ENCODE measurements at regions not wholly inside any gene's neighbourhood (a gene's known extent, or its start where the extent isn't known, plus 50 kb on each side); places are given as distances from the start of the nearest gene placed in this dataset.

DNA sequence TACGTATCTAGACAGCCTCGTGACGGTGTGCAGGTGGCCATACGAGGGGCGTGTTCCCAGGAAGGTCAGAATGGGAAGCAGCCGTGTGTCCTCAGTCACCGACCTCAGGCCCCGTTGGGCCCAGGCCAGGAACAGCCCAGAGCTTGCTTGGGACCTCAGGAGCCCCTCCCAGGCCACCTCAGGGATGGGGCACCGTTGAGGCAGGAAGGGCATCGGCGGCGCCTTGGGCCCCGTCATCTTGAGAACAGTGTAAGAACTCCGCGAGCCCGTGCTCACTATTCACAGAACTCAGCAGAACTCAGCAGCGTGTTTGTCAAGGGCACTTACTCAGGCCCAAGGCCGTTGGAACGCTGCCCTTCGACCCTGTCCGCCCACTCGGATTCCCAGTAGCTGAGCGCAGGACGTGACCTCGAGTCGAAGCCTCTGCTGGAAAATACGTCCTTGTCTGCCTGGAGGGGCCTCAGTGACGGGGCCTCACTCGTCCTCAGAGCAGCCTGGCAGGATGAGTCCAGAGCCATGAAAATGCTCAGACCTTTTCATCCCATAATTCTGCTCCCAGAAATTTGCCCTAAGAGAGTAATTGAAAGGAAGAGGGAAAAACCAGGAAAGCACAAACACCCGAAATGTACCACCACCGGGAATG lies 1134.8 kb downstream of the BRD1 start (continued):
- TF ChIP-seq, protein P1, sequence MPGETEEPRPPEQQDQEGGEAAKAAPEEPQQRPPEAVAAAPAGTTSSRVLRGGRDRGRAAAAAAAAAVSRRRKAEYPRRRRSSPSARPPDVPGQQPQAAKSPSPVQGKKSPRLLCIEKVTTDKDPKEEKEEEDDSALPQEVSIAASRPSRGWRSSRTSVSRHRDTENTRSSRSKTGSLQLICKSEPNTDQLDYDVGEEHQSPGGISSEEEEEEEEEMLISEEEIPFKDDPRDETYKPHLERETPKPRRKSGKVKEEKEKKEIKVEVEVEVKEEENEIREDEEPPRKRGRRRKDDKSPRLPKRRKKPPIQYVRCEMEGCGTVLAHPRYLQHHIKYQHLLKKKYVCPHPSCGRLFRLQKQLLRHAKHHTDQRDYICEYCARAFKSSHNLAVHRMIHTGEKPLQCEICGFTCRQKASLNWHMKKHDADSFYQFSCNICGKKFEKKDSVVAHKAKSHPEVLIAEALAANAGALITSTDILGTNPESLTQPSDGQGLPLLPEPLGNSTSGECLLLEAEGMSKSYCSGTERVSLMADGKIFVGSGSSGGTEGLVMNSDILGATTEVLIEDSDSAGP (CRISPR knock-in tag; IDR thresholded peaks at IDR 0.05; ENCODE audit: borderline replicate concordance), result peak; percentile 86
- TF ChIP-seq, protein P2, sequence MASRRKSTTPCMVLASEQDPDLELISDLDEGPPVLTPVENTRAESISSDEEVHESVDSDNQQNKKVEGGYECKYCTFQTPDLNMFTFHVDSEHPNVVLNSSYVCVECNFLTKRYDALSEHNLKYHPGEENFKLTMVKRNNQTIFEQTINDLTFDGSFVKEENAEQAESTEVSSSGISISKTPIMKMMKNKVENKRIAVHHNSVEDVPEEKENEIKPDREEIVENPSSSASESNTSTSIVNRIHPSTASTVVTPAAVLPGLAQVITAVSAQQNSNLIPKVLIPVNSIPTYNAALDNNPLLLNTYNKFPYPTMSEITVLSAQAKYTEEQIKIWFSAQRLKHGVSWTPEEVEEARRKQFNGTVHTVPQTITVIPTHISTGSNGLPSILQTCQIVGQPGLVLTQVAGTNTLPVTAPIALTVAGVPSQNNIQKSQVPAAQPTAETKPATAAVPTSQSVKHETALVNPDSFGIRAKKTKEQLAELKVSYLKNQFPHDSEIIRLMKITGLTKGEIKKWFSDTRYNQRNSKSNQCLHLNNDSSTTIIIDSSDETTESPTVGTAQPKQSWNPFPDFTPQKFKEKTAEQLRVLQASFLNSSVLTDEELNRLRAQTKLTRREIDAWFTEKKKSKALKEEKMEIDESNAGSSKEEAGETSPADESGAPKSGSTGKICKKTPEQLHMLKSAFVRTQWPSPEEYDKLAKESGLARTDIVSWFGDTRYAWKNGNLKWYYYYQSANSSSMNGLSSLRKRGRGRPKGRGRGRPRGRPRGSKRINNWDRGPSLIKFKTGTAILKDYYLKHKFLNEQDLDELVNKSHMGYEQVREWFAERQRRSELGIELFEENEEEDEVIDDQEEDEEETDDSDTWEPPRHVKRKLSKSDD (CRISPR knock-in tag; IDR thresholded peaks at IDR 0.05; ENCODE audit: low read depth), result peak; percentile 77
- no peak for TF ChIP-seq DNMT3B (CRISPR knock-in tag; conservative IDR thresholded peaks at IDR 0.05)
- TF ChIP-seq MEIS1 (CRISPR knock-in tag; IDR thresholded peaks at IDR 0.05; ENCODE audit: borderline replicate concordance), result peak; percentile 87; the same call in 1 of the 2 replicates
- TF ChIP-seq FOXO1 (CRISPR knock-in tag; IDR thresholded peaks at IDR 0.05), result peak; percentile 83
- no peak for TF ChIP-seq MAZ (IDR thresholded peaks at IDR 0.05; ENCODE audit: borderline replicate concordance, low read depth, low read length)
- no peak; the same call in 1 of the 2 replicates for TF ChIP-seq MAZ (CRISPR knock-in tag; IDR thresholded peaks at IDR 0.05; ENCODE audit: low read depth)
- TF ChIP-seq, protein P3, sequence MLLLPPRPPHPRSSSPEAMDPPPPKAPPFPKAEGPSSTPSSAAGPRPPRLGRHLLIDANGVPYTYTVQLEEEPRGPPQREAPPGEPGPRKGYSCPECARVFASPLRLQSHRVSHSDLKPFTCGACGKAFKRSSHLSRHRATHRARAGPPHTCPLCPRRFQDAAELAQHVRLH (CRISPR knock-in tag; IDR thresholded peaks at IDR 0.05; ENCODE audit: borderline replicate concordance, low read depth), result 0 out of 2 replicates have a peak, but pooled peaks have one; percentile 46
- TF ChIP-seq ADNP (CRISPR knock-in tag; IDR thresholded peaks at IDR 0.05), result no peak
- TF ChIP-seq CBX2 (IDR thresholded peaks at IDR 0.05; ENCODE audit: low read depth, low read length), result no peak
- TF ChIP-seq CBX2 (CRISPR knock-in tag; IDR thresholded peaks at IDR 0.05; ENCODE audit: low read depth), result no peak
- peak; percentile 78; the same call in 1 of the 2 replicates for TF ChIP-seq ZNF446 (CRISPR knock-in tag; IDR thresholded peaks at IDR 0.05)
- 0 out of 2 replicates have a peak, but pooled peaks have one; percentile 64 for TF ChIP-seq ZNF232 (CRISPR knock-in tag; IDR thresholded peaks at IDR 0.05; ENCODE audit: borderline replicate concordance)
- TF ChIP-seq ZNF253 (CRISPR knock-in tag; IDR thresholded peaks at IDR 0.05; ENCODE audit: borderline replicate concordance), result no peak
- peak; percentile 33; the same call in 1 of the 2 replicates for TF ChIP-seq RORA (CRISPR knock-in tag; IDR thresholded peaks at IDR 0.05)
- TF ChIP-seq, protein P4, sequence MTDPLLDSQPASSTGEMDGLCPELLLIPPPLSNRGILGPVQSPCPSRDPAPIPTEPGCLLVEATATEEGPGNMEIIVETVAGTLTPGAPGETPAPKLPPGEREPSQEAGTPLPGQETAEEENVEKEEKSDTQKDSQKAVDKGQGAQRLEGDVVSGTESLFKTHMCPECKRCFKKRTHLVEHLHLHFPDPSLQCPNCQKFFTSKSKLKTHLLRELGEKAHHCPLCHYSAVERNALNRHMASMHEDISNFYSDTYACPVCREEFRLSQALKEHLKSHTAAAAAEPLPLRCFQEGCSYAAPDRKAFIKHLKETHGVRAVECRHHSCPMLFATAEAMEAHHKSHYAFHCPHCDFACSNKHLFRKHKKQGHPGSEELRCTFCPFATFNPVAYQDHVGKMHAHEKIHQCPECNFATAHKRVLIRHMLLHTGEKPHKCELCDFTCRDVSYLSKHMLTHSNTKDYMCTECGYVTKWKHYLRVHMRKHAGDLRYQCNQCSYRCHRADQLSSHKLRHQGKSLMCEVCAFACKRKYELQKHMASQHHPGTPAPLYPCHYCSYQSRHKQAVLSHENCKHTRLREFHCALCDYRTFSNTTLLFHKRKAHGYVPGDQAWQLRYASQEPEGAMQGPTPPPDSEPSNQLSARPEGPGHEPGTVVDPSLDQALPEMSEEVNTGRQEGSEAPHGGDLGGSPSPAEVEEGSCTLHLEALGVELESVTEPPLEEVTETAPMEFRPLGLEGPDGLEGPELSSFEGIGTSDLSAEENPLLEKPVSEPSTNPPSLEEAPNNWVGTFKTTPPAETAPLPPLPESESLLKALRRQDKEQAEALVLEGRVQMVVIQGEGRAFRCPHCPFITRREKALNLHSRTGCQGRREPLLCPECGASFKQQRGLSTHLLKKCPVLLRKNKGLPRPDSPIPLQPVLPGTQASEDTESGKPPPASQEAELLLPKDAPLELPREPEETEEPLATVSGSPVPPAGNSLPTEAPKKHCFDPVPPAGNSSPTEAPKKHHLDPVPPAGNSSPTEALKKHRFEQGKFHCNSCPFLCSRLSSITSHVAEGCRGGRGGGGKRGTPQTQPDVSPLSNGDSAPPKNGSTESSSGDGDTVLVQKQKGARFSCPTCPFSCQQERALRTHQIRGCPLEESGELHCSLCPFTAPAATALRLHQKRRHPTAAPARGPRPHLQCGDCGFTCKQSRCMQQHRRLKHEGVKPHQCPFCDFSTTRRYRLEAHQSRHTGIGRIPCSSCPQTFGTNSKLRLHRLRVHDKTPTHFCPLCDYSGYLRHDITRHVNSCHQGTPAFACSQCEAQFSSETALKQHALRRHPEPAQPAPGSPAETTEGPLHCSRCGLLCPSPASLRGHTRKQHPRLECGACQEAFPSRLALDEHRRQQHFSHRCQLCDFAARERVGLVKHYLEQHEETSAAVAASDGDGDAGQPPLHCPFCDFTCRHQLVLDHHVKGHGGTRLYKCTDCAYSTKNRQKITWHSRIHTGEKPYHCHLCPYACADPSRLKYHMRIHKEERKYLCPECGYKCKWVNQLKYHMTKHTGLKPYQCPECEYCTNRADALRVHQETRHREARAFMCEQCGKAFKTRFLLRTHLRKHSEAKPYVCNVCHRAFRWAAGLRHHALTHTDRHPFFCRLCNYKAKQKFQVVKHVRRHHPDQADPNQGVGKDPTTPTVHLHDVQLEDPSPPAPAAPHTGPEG (CRISPR knock-in tag; IDR thresholded peaks at IDR 0.05), result no peak
- TF ChIP-seq, protein P5, sequence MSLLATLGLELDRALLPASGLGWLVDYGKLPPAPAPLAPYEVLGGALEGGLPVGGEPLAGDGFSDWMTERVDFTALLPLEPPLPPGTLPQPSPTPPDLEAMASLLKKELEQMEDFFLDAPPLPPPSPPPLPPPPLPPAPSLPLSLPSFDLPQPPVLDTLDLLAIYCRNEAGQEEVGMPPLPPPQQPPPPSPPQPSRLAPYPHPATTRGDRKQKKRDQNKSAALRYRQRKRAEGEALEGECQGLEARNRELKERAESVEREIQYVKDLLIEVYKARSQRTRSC (CRISPR knock-in tag; IDR thresholded peaks at IDR 0.05; ENCODE audit: low read depth), result no peak; the same call in none of the 2 replicates
- TF ChIP-seq ZBTB38 (CRISPR knock-in tag; IDR thresholded peaks at IDR 0.05), result peak; percentile 93; the same call in 1 of the 2 replicates

Measured in HepG2 (cell line).